ENCODE measurements at regions not wholly inside any gene's neighbourhood (a gene's known extent, or its start where the extent isn't known, plus 50 kb on each side); places are given as distances from the start of the nearest gene placed in this dataset.

DNA sequence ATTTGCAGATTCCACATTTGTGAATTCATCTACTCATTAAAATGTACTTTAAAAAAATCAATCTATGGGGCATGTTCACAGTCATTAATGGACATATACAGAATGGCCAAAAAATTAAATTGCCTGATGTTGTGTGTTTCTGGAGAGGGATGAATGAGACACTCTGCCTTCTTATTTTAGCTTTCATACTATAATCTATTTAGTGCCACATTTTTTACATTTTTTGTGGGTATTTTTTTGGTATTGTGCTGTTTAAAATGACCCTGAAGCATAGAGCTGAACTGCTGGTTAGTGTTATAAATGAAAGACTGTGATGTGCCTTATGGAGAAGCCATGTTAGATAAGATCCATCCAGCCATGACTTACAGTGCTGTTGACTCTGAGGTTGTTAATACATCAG lies 961.8 kb upstream of the LRRN3 start:
- no peak for DNase-seq (ENCODE audit: low read depth, low spot score)

DNA sequence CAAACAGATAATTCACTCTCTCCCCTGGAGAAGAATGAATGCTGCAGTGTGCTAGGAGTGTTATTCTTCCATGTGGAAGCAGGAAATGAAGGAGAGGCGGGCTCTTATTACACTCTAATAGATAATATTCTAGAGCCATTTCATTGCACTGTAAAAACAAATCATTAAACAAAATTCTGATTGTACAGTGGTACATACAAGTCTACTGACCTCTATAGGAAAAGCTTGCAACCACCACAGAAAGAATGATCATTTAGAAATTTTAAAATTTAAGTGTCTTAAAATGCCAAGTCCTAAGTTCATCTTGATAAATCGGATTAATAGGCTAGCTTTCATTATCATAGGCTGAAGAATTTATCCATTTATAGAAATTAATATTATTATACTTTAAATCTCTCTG lies 960.3 kb upstream of the LRRN3 start:
- DNase-seq (ENCODE audit: low read depth, low spot score) = no peak

DNA sequence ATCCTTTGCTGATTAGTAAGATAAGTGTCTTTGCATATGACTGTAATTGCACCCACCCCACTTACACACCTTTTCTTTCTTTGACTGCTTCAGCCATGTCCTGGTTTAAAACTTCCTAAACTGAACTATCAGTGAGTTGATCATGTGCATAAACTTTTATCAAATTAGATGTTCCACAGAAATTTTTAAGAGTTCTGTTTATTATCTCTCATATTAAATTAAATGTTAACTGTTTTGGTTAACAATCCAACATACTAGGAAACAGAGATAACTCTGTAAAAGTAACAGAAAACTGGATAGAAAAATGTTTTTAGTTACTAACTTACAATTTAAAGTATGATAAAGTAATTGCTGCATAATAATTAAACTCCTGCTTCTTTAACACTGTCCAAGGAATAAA lies 959.6 kb upstream of the LRRN3 start:
- DNase-seq (ENCODE audit: low read depth, low spot score) = no peak

DNA sequence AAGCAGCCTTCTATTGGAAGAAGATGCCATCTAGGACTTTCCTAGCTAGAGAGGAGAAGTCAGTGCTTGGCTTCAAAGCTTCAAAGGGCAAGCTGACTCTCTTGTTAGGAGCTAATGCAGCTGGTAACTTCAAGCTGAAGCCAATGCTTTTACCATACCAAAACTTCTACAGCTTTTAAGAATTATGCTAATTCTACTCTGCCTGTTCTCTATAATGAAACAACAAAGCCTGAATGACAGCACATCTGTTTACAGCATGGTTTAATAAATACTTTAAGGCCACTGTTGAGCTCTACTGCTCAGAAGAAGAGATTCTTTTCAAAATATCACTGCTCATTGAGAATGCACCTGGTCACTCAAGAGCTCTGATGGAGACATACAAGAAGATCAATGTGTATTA lies 951.9 kb upstream of the LRRN3 start:
- no peak for DNase-seq (ENCODE audit: low read depth, low spot score)

DNA sequence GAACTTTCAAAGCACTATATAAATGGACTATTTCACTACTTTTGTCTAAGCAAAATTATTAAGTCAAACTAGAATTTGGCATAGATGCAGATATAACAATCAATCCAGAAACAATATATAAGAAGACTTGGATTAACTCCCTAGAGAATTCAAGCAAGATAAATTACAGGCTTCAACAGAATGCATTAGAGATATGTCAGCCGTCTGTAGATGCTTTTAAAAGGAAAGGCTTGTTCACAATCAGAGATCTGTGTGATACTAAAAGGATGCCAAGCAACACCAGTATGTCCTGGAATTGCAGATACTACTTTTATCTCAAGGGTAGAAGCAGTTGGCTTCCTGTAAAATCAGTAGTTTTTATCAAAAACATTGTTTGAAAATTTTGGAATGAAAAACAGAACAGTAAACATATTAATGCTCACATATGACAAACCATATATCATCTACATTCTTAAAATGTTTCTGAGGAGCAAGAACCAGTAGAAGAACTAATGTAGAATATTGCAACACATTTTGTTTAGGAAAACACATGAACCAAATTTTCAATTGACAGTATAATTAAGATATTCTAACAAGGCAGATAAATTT lies 947.9 kb upstream of the LRRN3 start:
- no peak for DNase-seq (ENCODE audit: low read depth, low spot score)

DNA sequence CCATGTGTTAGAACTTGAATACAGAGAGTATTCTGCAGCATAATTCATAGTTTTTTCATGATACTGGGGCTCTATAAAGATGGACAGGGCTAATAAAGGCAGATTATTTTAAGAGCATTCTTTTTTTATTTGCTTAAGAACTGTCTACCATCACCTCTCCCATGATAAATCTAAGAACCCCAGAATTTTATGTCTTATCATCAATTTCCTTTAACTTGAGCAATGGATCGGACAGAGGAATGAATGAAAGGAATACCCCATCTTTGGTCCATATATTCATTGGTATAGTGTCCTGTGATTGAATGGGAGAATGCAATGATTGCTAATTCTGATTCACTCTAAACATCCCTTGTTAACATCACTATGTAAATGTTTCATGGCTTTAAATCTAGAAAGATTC lies 946.3 kb upstream of the LRRN3 start:
- DNase-seq (ENCODE audit: low read depth, low spot score) = no peak

DNA sequence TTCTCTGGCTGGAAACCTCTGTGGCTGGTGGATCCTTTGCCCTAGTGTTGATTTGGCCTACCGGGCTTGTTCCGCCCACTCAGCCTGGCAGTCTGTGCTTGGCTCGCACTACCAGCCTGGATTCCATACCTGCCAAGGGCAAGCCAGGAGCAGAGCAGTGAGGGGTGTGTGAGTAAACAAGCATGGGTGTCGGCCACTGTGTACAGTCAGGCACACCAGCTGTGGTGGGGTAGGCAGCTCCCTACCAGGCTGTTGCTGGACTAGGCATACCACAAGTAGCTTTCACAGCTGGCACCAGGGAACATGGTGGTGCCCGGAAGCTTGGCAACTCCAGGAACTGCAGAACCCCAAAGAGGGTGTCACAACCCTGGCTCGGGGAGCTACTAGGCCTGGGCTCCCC lies 942.9 kb upstream of the LRRN3 start:
- no peak for DNase-seq (ENCODE audit: low read depth, low spot score)

DNA sequence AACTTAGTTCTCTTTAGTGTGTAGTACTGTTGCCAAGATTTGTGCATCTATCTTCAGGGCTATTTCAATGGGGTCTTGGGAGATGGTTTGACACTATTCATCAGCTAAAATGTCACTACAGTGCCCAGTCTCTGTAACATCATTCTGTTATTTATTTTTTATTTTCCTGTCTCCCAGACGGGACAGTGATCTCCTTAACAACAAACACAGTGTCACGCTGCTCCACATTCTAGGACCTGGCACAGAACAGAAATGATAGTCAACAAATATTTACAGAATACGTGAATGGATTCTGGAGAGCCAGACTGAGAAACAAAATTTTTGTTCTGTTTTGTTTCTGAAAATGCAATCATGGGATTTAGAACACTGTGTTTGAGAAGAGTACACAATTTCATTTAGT lies 937.7 kb upstream of the LRRN3 start:
- DNase-seq (ENCODE audit: low read depth, low spot score) = no peak

DNA sequence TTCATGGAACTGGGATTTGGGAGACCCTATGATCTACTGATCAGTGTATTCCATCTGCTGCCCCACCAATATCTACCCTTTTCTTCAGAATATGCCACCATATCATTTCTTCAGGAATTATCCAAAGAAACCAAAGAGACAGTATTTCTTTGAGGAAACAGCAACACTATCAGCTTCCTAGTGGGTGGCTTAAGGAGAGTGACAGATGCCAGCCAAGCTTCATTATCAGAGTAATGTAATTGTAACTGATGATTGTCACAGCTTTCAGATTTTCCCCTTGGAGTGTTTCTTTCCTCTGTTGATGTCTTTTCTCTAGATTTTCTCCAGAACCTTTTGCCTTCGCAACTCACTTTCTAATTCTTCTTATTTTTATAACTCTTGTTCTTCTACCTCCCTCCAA lies 934.4 kb upstream of the LRRN3 start:
- DNase-seq (ENCODE audit: low read depth, low spot score) = no peak

DNA sequence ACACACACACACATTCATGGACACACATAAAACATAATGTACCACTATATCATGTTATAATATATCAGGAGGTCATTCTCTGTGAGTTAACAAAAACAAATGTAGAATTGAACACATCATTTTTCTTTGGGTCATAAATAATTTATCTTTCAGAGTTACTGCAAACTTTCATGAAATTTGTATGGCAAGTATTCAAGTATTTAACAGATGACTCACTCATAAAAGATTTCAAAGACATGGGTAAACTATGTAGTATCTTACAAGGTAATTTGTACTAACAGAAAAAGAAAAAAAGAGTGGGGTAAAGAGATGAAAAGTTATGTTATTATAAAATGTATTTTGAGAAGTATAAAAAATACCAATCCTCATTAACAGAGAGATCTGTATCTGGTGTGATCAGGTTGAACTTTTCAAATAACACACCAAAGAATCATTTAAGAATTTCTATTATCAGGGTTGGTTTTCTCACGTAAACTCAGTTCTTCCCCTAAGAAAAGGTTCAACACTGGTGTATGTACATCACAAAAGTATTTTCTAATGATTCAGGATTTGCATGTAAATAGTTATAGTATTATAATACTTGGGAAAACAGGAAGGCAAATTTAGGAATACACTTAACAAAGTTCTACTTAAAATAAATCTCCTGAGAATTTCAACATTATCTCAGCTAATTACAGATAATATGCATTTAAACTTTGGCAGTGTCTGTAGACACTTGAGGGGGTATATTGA lies 933.1 kb upstream of the LRRN3 start:
- DNase-seq (ENCODE audit: low read depth, low spot score) = no peak

DNA sequence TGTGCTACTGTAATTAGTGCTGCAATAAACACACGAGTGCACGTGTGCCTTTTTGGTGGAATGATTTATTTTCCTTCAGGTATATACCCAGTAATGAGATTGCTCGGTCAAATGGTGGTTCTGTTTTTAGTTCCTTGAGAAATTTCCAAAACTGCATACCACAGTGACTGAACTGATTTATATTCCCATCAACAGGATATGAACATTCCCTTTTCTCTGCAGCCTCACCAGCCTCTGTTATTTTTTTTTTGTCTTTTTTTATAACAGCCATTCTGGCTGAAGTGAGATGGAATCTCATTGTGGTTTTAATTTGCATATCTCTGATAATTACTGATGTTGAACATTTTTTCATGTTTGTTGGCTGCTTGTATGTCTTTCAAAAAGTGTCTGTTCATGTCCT lies 922.9 kb upstream of the LRRN3 start:
- DNase-seq (ENCODE audit: low read depth, low spot score) = no peak

DNA sequence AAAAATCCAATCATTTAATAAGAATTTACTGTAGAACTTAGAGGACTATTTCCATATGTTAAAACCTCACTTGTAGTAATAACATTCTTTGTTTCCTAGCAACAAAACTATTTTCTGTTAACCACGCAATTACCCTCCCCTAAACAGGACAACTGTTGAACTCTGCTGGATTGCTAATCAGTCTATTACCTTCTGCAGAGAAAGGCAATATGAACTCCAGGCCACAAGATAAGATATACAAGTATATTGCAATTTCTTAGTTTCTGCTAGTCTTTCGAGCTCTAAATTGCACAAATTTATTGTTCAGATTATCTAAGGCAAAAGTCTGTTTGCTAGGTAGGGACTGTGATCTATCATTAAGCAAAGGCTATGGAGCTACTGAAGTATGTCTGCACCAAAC lies 920.1 kb upstream of the LRRN3 start:
- DNase-seq (ENCODE audit: low read depth, low spot score) = no peak

DNA sequence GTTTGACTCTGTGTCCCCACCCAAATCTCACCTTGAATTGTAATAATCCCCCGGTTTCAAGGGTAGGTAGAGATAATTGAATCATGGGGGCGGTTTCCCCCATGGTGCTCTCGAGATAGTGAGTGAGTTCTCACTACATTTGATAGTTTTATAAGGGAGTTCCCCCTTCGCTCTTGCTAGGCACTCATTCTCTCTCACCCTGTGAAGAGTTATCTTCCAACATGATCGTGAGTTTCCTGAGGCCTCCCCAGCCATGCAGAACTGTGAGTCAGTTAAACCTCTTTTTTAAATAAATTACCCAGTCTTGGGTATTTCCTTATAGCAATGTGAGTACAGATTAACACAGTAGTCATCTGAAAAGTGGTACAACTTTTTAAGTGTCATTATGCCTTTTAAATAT lies 913.5 kb upstream of the LRRN3 start:
- no peak for DNase-seq (ENCODE audit: low read depth, low spot score)

DNA sequence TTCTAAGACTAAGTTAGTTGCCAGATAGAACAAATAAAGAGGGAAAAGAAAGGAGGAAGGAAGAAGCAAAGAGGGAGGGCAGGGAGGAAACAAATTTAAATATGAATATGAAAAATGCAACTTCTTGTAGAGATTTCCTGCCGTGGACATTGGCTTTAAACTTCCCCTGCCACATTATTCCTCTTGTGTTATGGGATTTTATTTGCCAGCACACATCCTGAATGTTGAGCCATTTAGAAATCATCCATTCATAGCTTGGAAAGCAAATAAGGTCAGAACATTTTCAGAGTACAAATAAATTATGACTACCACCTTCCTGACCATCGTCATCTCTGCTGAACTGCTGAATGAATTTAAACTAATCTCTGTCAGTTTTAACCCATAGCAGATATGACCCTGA lies 911.9 kb upstream of the LRRN3 start:
- no peak for DNase-seq (ENCODE audit: low read depth, low spot score)

DNA sequence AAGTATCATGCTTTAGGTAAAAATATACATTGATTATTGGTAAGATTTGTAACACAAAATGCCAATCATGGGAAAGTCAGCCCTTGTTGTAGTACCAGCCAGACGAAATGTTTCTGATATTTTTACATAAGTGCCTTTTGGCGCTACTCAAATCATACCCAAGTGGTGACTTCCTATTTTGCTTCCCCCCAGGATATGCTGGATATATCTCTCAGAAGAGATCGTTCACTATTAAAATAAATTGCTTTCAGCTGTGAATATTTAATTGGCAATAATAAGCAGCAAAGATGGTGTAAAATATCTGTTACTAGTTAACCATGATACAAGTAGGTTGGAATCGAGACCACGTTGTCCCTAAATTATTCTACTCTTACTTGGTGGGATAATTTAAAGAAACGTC lies 909.2 kb upstream of the LRRN3 start:
- DNase-seq (ENCODE audit: low read depth, low spot score) = no peak

DNA sequence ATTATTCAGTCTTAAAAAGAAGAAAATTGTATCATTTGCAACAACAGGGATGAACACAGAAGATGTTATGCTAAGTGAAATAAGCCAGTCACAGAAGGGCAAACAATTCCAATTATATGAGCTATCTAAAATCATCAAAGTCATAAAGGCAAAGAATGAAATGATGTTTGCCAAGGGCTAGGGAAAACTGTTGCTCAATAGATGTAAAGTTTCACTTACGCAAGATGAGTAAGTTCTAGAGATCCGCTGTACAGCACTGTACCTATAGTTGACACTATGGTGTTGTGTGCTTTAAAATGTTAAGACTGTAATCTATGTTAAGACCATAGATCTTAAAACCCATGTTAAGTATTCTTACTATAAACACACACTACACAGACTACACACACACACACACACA lies 904.6 kb upstream of the LRRN3 start:
- DNase-seq (ENCODE audit: low read depth, low spot score) = no peak

DNA sequence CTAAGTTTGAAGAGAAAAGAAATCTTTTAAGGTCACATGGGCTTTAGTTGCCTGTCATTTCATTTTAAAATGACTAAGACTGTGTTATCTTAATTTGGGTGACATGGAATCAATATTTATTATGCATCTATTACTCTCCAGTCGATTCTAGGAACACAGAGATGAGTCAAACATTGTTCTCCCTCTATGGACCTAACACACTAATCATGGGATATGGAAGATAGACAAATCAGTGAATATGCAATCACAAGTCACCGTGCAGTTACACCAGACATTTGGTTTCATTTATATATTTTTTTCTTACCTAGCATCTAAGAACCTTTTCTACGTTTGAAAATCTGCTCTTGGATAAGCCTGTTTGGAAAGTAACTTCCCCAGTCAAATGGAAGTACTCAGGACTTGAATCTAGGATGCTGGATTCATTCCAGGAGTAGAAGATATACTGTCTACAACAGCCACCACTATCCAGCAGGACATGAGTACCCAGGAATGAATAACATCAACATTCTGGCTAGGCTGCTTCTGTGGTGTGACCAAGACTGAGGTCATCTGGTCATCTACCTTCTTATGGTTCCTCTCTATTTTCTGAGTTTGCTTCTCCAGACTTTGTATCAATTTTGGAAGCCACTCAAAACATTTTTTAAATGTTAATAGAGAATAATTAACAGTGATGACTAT lies 902.9 kb upstream of the LRRN3 start:
- no peak for DNase-seq (ENCODE audit: low read depth, low spot score)

DNA sequence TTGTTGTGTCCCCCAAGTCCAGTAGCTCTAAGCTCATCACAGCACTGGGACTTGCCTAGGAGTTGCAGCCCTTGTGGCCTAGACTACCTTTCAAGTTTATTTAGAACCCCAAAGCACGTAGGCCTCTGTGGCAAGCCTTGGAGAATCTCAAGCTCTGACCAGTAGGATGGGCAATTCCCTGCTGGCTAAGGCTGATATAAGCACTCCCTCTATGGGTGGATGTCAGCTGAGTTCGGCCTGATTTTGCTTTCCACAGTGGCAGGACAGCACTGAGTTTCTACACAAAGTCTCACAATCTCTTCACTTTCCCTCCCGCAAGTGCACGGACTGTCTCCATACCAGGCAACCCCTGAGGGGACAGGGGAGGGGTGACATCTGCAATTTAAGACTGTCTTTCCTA lies 886.4 kb upstream of the LRRN3 start:
- DNase-seq (ENCODE audit: low read depth, low spot score) = no peak

DNA sequence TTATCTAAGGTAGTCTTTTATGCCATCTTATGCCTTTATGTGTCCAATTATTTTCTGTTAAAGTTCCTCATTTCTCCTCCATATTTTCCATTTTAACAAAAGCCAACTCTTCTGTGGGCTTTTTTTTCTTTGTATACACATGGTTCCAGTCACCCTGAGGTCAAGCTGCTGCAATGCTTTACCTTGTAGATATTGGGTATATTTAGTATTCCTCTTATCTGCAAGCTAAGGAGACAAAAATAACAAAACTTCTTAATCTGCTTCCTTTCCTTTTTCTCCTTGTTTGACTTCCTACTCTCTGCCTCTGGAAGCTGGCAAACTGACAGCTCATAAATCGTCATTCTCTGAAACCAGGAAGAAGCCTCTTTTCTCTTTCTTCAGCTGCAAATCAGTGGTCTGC lies 885.0 kb upstream of the LRRN3 start:
- DNase-seq (ENCODE audit: low read depth, low spot score) = no peak

DNA sequence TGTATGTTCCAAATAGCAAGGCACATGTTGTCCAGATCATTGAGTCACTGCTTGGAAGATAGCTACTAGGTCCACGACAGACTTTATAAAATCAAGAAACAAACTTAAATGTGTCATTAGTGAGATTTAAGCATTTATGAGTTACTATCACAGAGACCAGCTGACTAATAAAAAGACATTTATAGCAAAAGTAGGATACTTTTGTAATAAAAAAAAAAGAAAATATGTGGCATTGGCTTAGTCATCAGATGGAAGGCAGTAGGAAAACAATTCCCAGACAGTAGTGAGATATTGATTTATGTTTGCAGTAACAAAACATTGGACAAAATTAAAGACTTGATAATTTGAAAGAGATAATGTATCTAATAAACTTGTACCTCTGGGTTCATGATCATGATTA lies 881.0 kb upstream of the LRRN3 start:
- DNase-seq (ENCODE audit: low read depth, low spot score) = no peak

DNA sequence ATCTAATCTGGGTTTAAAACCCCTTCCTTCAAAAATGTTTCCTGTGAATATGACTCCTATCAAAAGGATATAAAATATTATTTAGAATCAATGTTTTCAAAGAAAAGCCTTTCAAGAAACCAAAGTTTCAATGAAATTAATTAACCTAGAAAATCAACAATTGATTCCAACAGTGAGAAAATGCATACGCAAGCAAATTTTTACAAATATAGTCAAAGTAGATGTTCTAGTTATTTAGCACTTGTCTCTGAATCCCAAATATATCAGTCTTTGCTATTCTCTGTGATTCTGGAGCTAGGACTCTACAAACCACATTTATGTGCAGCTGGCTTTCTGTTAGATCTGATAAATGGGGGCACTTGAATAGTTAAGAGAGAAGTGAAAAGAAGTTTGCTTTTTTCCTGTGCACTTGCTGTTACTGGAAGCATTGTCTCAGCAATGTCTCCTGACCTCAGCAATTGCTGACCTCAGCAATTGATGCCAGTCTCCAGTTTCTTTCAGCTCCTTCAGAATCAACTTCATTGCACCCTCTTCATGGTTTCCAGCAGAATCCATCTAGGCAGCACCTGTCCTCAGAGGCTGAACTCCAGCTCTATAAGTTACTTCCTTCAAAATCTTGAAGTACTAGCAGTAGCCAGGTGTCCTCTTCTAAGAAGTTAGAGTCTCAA lies 879.9 kb upstream of the LRRN3 start:
- DNase-seq (ENCODE audit: low read depth, low spot score) = no peak

DNA sequence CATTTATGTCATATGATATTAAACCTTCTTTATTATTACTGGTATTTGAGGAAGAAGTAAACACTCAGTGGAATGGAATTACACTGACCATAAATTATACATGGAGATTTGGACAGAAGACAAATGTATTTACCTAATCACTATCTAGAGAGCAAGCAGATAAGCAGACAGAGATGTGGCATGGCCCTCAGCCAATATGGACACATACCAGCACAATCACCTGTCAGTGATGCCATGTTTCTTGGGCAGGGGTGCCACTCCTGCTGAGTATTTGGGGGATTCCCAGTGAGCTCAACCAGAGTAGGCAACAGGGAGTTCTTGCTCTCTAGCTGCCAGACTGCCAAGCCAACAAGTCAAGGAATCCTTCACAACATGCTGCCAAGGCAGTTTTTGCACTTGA lies 866.3 kb upstream of the LRRN3 start:
- DNase-seq (ENCODE audit: low read depth, low spot score) = no peak

DNA sequence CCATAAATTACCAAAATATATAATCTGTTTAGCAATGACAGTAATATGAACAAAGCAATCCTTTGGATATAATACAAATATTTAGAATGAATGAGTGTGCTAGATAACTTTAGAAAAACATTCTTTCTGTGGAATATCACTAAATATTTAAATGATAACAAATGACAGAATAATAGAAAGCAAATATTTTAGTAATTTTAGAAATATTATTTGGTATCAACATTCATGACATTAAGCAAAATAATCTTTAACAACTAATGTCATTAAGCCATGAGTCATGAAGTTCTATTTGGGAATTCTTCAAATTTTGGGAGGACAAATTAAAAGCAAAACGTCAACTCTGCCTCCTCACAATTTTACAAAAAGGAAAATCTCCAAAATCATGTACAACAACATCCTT lies 844.8 kb upstream of the LRRN3 start:
- DNase-seq (ENCODE audit: low read depth, low spot score) = no peak

Data from brain pericyte (primary cell).